Body of pancreas (tissue), 4 donors: ENCODE measurements at regions not wholly inside any gene's neighbourhood (a gene's known extent, or its start where the extent isn't known, plus 50 kb on each side); places are given as distances from the start of the nearest gene placed in this dataset.

ENCODE experiments used
- CTCF ChIP-seq, 7 experiments: fragments of 450-650 bp in 4 of 7; fragments of 200-600 bp in 3 of 7; sonication (generic) in 3 of 7; IDR thresholded peaks; one replicate each; pipeline ENCODE4 v1.5.1; 2016 to 2019; ENCODE audit warnings: antibody characterized with exemption in 7 of 7
- POLR2A ChIP-seq, 3 donors: fragments of 450-650 bp; IDR thresholded peaks; one replicate each; pipeline ENCODE4 v1.6.1; 2016; ENCODE audit warnings: antibody characterized with exemption in 3 of 3, mild to moderate bottlenecking in 2 of 3

- TF ChIP-seq CTCF (IDR thresholded peaks at IDR 0.05), result no peak
- no peak for TF ChIP-seq POLR2A (IDR thresholded peaks at IDR 0.05)
Observed at GRCh38 chr16:64272028-64272427, 849.8 kb downstream of the CDH11 start.
